HCT116 (cell line): ENCODE measurements at regions not wholly inside any gene's neighbourhood (a gene's known extent, or its start where the extent isn't known, plus 50 kb on each side); places are given as distances from the start of the nearest gene placed in this dataset.

ENCODE experiments used
- ATAC-seq: fragments of 200-7000 bp; cut with Tn5 transposase; 2 replicates; pipeline ENCODE4 v1.9.1; 2020; ENCODE audit warnings: mild to moderate bottlenecking, moderate library complexity
- BruUV-seq: library from RNA; stranded (reverse); fragments of 400-500 nt; replicated peaks from 2 replicates; lab custom pipeline; 2021; lab: Mats Ljungman, UMichigan
- CTCF ChIA-PET: fragments of 300-600 bp; sonication (Branson Sonifier 250); formaldehyde crosslinking; loops from one replicate; lab custom pipeline; 2021; ENCODE audit warnings: antibody characterized with exemption; lab: Charles Lee
- POLR2A ChIA-PET: fragments of 300-600, 350-600 bp; sonication (Branson Sonifier 250); formaldehyde crosslinking; loops from one replicate; lab custom pipeline; 2021; ENCODE audit warnings: antibody characterized with exemption; lab: Charles Lee
- RAD21 ChIA-PET, 2 experiments: fragments of 300-600 bp; sonication (Branson Sonifier 250); formaldehyde crosslinking; loops; one replicate each; lab custom pipeline; 2023; ENCODE audit warnings: low total read pairs in 2 of 2; ENCODE audit not compliant: uncharacterized antibody in 2 of 2, unreplicated experiment in 2 of 2, low non-redundant PET in 1 of 2; lab: Charles Lee
- DNase-seq: peaks from one replicate; pipeline ENCODE4 v3.0.0-alpha.2; 2010; ENCODE audit warnings: low read depth, low spot score
- H2AFZ ChIP-seq: fragments of 200-600 bp; shearing (Covaris generic), sonication (generic); 2 replicates; pipeline ENCODE4 v1.6.1; 2017; ENCODE audit warnings: low read depth, mixed run types, mixed read lengths, antibody characterized with exemption, low read length; ENCODE audit not compliant: poor library complexity, severe bottlenecking
- H3K27ac ChIP-seq: 2 replicates; pipeline ENCODE4 v1.5.1; 2012; ENCODE audit warnings: low read depth, low read length
- H3K27me3 ChIP-seq: fragments of 200-600 bp; sonication (generic); 2 replicates; pipeline ENCODE4 v1.6.1; 2016; ENCODE audit warnings: mixed run types, low read length, mixed read lengths; ENCODE audit not compliant: insufficient read depth
- H3K36me3 ChIP-seq, 2 experiments: fragments of 200-500 bp in 1 of 2; fragments of 200-600 bp in 1 of 2; sonication (Bioruptor generic) in 1 of 2; sonication (generic) in 1 of 2; 2 replicates each; pipeline versions ENCODE4 v1.5.1 to v1.6.1; 2014 to 2016; ENCODE audit warnings: low read length in 2 of 2, inconsistent platforms in 1 of 2, mixed read lengths in 1 of 2, mixed run types in 1 of 2; ENCODE audit not compliant: insufficient read depth in 2 of 2, control insufficient read depth in 1 of 2
- H3K4me1 ChIP-seq, 2 experiments: fragments of 200-600 bp in 1 of 2; sonication (generic) in 1 of 2; 2 replicates each; pipeline versions ENCODE4 v1.5.1 to v1.6.1; 2012 to 2017; ENCODE audit warnings: low read length in 2 of 2, inconsistent platforms in 1 of 2, mild to moderate bottlenecking in 1 of 2, mixed read lengths in 1 of 2, mixed run types in 1 of 2, moderate library complexity in 1 of 2; ENCODE audit not compliant: insufficient read depth in 2 of 2, control insufficient read depth in 1 of 2
- H3K4me2 ChIP-seq: fragments of 200-600 bp; sonication (generic); 2 replicates; pipeline ENCODE4 v1.6.1; 2017; ENCODE audit warnings: mixed run types, low read length, mixed read lengths
- H3K4me3 ChIP-seq, 2 experiments: fragments of 200-600 bp in 1 of 2; sonication (generic) in 1 of 2; replicated peaks in 1 of 2; 2 replicates each; pipeline ENCODE4 v1.5.1; 2011 to 2016; ENCODE audit warnings: low read length in 2 of 2, control low read depth in 1 of 2, low read depth in 1 of 2, mild to moderate bottlenecking in 1 of 2, mixed read lengths in 1 of 2, mixed run types in 1 of 2
- H3K79me2 ChIP-seq: fragments of 200-600 bp; sonication (generic); 2 replicates; pipeline ENCODE4 v1.6.1; 2017; ENCODE audit warnings: mild to moderate bottlenecking, mixed run types, low read length, moderate library complexity, mixed read lengths; ENCODE audit not compliant: insufficient read depth
- H3K9ac ChIP-seq: fragments of 200-600 bp; sonication (generic); 2 replicates; pipeline ENCODE4 v1.6.1; 2016; ENCODE audit warnings: low read length, mixed read lengths
- H3K9me2 ChIP-seq: fragments of 200-600 bp; sonication (generic), shearing (Covaris generic); 2 replicates; pipeline ENCODE4 v1.6.1; 2017; ENCODE audit warnings: mixed run types, mild to moderate bottlenecking, moderate library complexity; ENCODE audit not compliant: insufficient read depth
- H3K9me3 ChIP-seq, 2 experiments: fragments of 200-500 bp in 1 of 2; fragments of 200-600 bp in 1 of 2; sonication (Bioruptor generic) in 1 of 2; sonication (generic) in 1 of 2; 2 replicates each; pipeline ENCODE4 v1.6.1; 2014 to 2017; ENCODE audit warnings: low read length in 2 of 2, mixed read lengths in 2 of 2, inconsistent platforms in 1 of 2, low read depth in 1 of 2, mild to moderate bottlenecking in 1 of 2, mixed run types in 1 of 2, moderate library complexity in 1 of 2; ENCODE audit not compliant: control insufficient read depth in 1 of 2, insufficient read depth in 1 of 2
- H4K20me1 ChIP-seq: fragments of 200-600 bp; sonication (generic), shearing (Covaris generic); 2 replicates; pipeline ENCODE4 v1.6.1; 2017; ENCODE audit warnings: mixed run types, mild to moderate bottlenecking, moderate library complexity; ENCODE audit not compliant: insufficient read depth
- CBX3 ChIP-seq: IDR thresholded peaks from 2 replicates; pipeline ENCODE4 v1.6.1; 2012; ENCODE audit warnings: low read depth
- EGR1 ChIP-seq: IDR thresholded peaks from 2 replicates; pipeline ENCODE4 v1.6.1; 2012; ENCODE audit warnings: low read depth
- ELF1 ChIP-seq: IDR thresholded peaks from 2 replicates; pipeline ENCODE4 v1.6.1; 2012; ENCODE audit warnings: low read depth, borderline replicate concordance
- JUND ChIP-seq: IDR thresholded peaks from 2 replicates; pipeline ENCODE4 v1.6.1; 2012
- POLR2AphosphoS5 ChIP-seq: IDR thresholded peaks from 2 replicates; pipeline ENCODE4 v1.6.1; 2011; ENCODE audit warnings: mild to moderate bottlenecking, low read depth, low read length, moderate library complexity
- SIN3A ChIP-seq: IDR thresholded peaks from 2 replicates; pipeline ENCODE4 v1.6.1; 2012; ENCODE audit warnings: low read depth
- SP1 ChIP-seq: IDR thresholded peaks from 2 replicates; pipeline ENCODE4 v1.6.1; 2012; ENCODE audit warnings: low read depth
- SRF ChIP-seq: IDR thresholded peaks from 2 replicates; pipeline ENCODE4 v1.6.1; 2012; ENCODE audit warnings: low read depth
- TCF7L2 ChIP-seq: IDR thresholded peaks from 2 replicates; pipeline ENCODE4 v1.7.0; 2011; ENCODE audit warnings: borderline replicate concordance, inconsistent platforms; ENCODE audit not compliant: insufficient read depth, insufficient read length; ENCODE audit errors: extremely low read depth
- YY1 ChIP-seq: IDR thresholded peaks from 2 replicates; pipeline ENCODE4 v1.6.1; 2011; ENCODE audit warnings: low read length, low read depth, moderate library complexity, mild to moderate bottlenecking; ENCODE audit not compliant: insufficient replicate concordance; ENCODE audit errors: extremely low read depth
- ZBTB33 ChIP-seq: IDR thresholded peaks from 2 replicates; pipeline ENCODE4 v1.6.1; 2011; ENCODE audit warnings: mild to moderate bottlenecking, low read length, moderate library complexity; ENCODE audit not compliant: insufficient replicate concordance; ENCODE audit errors: extremely low read depth
- ZFX ChIP-seq: fragments of 450-650 bp; IDR thresholded peaks from 2 replicates; pipeline ENCODE4 v1.6.1; 2017
- ZNF274 ChIP-seq: fragments of 200-500 bp; sonication (Bioruptor generic); IDR thresholded peaks from 2 replicates; pipeline ENCODE4 v1.6.1; 2014; ENCODE audit warnings: mild to moderate bottlenecking, low read depth, low read length, inconsistent platforms
- intact Hi-C: fragments of 100-400 bp; cut with micrococcal nuclease; formaldehyde crosslinking; loops from 2 replicates; pipeline ENCODE4 v1.10.0; 2022
- TF ChIP-seq, protein P1 (sequence below): IDR thresholded peaks from 2 replicates; pipeline ENCODE4 v1.6.1; 2012
- TF ChIP-seq, protein P2 (sequence below), 3 experiments: fragments of 200-600 bp in 1 of 3; sonication (generic) in 1 of 3; IDR thresholded peaks in 2 of 3; conservative IDR thresholded peaks in 1 of 3; 2 replicates each; pipeline ENCODE4 v1.5.1; 2012 to 2017; ENCODE audit warnings: low read depth in 2 of 3, low read length in 2 of 3, antibody characterized with exemption in 1 of 3, borderline replicate concordance in 1 of 3, control low read depth in 1 of 3, mild to moderate bottlenecking in 1 of 3, mixed read lengths in 1 of 3, mixed run types in 1 of 3, moderate library complexity in 1 of 3; ENCODE audit not compliant: insufficient read depth in 1 of 3
- TF ChIP-seq, protein P3 (sequence below): IDR thresholded peaks from 2 replicates; pipeline ENCODE4 v1.6.1; 2012

DNA sequence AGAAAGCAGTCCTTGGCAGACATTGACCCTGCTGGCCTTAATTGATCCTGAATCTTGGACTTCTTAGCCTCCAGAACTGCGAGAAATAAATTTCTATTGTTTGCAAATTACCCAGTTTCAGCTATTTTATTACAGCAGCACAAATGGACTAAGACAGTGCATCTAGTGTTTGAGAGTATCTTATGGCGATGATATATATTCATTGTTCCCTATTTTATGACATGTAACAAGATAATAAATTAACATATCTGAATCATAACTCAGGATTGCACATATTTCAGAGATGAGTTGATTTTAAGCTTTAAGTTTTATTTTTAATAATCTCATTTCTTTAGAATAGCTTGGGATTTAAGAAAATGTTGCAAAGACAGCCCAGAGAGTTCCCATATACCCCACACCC is 167.4 kb upstream of the FOXG1 start (continued):
- TF ChIP-seq, protein P1, sequence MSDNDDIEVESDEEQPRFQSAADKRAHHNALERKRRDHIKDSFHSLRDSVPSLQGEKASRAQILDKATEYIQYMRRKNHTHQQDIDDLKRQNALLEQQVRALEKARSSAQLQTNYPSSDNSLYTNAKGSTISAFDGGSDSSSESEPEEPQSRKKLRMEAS: no peak

- RAD21 ChIA-PET: no interaction called here
- intact Hi-C loops: no loop called here
- no peaks in the 10 kb centered on the region for H3K36me3 ChIP-seq
- H3K4me2 ChIP-seq: no peak overlapping the region
- no peaks in the 10 kb centered on the region for H3K27me3 ChIP-seq
- H3K27ac ChIP-seq: no peak overlapping the region
- H3K79me2 ChIP-seq: no peaks in the 10 kb centered on the region
- peaks cover 20 to 32% of the 10 kb centered on the region in 2 experiments; a peak in 3 of 4 replicates for H3K9me3 ChIP-seq
- CTCF ChIA-PET: no interaction called here
- POLR2A ChIA-PET: no interaction called here
- TF ChIP-seq ZNF274 (no peak), SIN3A (no peak), SRF (no peak), ELF1 (no peak), POLR2AphosphoS5 (no peak), ZBTB33 (no peak), ZFX (no peak), SP1 (no peak), TCF7L2 (no peak), EGR1 (no peak), CBX3 (no peak), JUND (no peak), YY1 (no peak)
- TF ChIP-seq, protein P2, sequence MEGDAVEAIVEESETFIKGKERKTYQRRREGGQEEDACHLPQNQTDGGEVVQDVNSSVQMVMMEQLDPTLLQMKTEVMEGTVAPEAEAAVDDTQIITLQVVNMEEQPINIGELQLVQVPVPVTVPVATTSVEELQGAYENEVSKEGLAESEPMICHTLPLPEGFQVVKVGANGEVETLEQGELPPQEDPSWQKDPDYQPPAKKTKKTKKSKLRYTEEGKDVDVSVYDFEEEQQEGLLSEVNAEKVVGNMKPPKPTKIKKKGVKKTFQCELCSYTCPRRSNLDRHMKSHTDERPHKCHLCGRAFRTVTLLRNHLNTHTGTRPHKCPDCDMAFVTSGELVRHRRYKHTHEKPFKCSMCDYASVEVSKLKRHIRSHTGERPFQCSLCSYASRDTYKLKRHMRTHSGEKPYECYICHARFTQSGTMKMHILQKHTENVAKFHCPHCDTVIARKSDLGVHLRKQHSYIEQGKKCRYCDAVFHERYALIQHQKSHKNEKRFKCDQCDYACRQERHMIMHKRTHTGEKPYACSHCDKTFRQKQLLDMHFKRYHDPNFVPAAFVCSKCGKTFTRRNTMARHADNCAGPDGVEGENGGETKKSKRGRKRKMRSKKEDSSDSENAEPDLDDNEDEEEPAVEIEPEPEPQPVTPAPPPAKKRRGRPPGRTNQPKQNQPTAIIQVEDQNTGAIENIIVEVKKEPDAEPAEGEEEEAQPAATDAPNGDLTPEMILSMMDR (IDR thresholded peaks at IDR 0.05 in 2 of 3, conservative IDR thresholded peaks at IDR 0.05 in 1 of 3; ENCODE audit: borderline replicate concordance in 1 of 3, insufficient read depth in 1 of 3, low read depth in 2 of 3, low read length in 2 of 3): no peak
- TF ChIP-seq, protein P1: no peak
- TF ChIP-seq, protein P3, sequence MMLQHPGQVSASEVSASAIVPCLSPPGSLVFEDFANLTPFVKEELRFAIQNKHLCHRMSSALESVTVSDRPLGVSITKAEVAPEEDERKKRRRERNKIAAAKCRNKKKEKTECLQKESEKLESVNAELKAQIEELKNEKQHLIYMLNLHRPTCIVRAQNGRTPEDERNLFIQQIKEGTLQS: no peak
- H3K9me2 ChIP-seq: no peaks in the 10 kb centered on the region
- DNase-seq (no peak), ATAC-seq (no peak)
- H3K9ac ChIP-seq: no peak overlapping the region
- no peak overlapping the region for H2AFZ ChIP-seq
- H4K20me1 ChIP-seq: no peaks in the 10 kb centered on the region
- H3K4me1 ChIP-seq: no peaks in the 10 kb centered on the region
- H3K4me3 ChIP-seq: no peak overlapping the region
- BruUV-seq: no TSS peak
These were observed 167.0 kb upstream of the FOXG1 start for GRCh38 chr14:28599605-28600004.
